HFFc6 (cell line): ENCODE measurements at regions not wholly inside any gene's neighbourhood (a gene's known extent, or its start where the extent isn't known, plus 50 kb on each side); places are given as distances from the start of the nearest gene placed in this dataset.

Source experiments
- DNase-seq: peaks from one replicate; pipeline ENCODE4 v3.0.0-alpha.2; 2018
- H3K27ac Mint-ChIP-seq: 2 replicates; pipeline ENCODE4 v1.8.0; 2020; ENCODE audit warnings: mild to moderate bottlenecking, mixed read lengths
- H3K27me3 Mint-ChIP-seq: 2 replicates; pipeline ENCODE4 v1.8.0; 2021; ENCODE audit warnings: mild to moderate bottlenecking, moderate library complexity, mixed read lengths; ENCODE audit not compliant: insufficient read depth
- H3K36me3 Mint-ChIP-seq: 2 replicates; pipeline ENCODE4 v1.8.0; 2021; ENCODE audit warnings: low read depth, mixed read lengths
- H3K4me1 Mint-ChIP-seq: 2 replicates; pipeline ENCODE4 v1.8.0; 2020; ENCODE audit warnings: low read depth, mixed read lengths
- H3K4me3 Mint-ChIP-seq: 2 replicates; pipeline ENCODE4 v1.8.0; 2020; ENCODE audit warnings: mild to moderate bottlenecking, moderate library complexity, mixed read lengths
- H3K9me3 Mint-ChIP-seq: 2 replicates; pipeline ENCODE4 v1.8.0; 2020; ENCODE audit warnings: mild to moderate bottlenecking, mixed read lengths
- TF ChIP-seq, protein P1 (sequence below): fragments of 200-600 bp; sonication (generic); IDR thresholded peaks from 2 replicates; pipeline ENCODE4 v1.5.0; 2021; ENCODE audit warnings: antibody characterized with exemption, mild to moderate bottlenecking

DNA sequence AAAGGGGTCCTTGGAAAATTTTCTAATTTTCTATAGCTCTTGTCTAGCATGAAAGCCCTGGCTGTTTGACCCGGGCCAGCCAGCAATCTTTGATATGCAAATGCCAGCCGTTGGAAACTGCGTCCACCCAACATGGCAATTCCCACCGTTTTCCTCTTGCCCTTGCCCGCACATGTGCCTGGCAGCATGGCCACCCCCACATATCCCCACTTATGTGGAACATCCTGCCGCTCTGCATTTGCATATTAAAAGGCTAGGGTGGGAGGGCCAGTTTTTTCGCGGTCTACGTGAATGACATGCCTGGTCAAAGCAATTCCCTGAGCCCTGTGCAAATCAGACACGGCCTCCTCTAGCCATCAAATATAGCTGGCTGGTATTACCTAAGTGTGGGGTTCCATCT lies 110.3 kb upstream of the TDRD3 start:
- Mint-ChIP-seq H3K27ac (no peak overlapping the region), H3K36me3 (no peaks in the 10 kb centered on the region), H3K27me3 (peaks cover 5% of the 10 kb centered on the region; the same call in 1 of the 2 replicates), H3K9me3 (no peaks in the 10 kb centered on the region), H3K4me1 (no peaks in the 10 kb centered on the region), H3K4me3 (no peak overlapping the region)
- no peak for DNase-seq
- TF ChIP-seq, protein P1, sequence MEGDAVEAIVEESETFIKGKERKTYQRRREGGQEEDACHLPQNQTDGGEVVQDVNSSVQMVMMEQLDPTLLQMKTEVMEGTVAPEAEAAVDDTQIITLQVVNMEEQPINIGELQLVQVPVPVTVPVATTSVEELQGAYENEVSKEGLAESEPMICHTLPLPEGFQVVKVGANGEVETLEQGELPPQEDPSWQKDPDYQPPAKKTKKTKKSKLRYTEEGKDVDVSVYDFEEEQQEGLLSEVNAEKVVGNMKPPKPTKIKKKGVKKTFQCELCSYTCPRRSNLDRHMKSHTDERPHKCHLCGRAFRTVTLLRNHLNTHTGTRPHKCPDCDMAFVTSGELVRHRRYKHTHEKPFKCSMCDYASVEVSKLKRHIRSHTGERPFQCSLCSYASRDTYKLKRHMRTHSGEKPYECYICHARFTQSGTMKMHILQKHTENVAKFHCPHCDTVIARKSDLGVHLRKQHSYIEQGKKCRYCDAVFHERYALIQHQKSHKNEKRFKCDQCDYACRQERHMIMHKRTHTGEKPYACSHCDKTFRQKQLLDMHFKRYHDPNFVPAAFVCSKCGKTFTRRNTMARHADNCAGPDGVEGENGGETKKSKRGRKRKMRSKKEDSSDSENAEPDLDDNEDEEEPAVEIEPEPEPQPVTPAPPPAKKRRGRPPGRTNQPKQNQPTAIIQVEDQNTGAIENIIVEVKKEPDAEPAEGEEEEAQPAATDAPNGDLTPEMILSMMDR, result no peak

DNA sequence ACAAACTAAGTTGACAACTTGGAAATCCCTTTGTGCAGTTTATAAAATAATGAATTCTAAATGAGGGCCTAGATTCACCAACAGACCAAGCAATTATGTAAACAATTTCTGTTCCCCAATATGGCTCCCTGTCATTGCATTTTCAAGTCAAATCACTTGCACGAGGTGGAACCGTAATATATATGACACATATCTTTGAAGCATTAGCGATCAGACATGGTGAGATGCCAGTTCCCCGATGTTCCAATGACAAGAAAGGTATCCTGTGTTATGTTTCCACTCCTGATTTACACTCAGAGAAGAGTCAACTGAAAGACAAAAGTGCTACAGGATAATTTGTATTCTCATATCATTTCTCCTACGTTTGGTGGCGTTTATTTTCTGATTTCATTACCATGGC lies 108.5 kb upstream of the TDRD3 start:
- H3K27me3 Mint-ChIP-seq, result peaks cover 5% of the 10 kb centered on the region; the same call in 1 of the 2 replicates
- H3K9me3 Mint-ChIP-seq, result no peaks in the 10 kb centered on the region
- TF ChIP-seq, protein P1, result no peak
- H3K4me1 Mint-ChIP-seq, result no peaks in the 10 kb centered on the region
- H3K27ac Mint-ChIP-seq, result no peak overlapping the region
- no peak for DNase-seq
- H3K4me3 Mint-ChIP-seq, result no peak overlapping the region
- H3K36me3 Mint-ChIP-seq, result no peaks in the 10 kb centered on the region

DNA sequence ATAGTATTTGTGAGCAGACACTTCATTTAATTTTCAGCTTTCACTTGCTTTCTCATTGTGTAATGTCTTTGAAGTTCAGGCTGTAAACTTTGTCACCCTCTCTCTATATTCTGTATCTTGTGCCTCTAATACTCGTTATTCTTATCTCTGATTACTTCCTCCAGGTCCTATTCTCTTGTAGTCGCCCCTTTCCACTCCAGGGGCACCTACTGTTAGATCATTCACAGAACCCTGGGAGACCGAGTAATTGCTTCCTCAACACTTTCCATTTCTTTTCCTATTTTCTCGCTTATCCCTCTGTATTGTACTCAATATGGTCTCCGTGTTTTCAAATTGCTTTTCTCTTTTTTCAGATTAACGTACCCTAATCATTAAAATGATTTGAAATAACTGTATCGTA lies 93.9 kb upstream of the TDRD3 start:
- Mint-ChIP-seq H3K4me1 (no peaks in the 10 kb centered on the region), H3K27ac (no peak overlapping the region), H3K4me3 (no peak overlapping the region), H3K27me3 (peaks cover 3% of the 10 kb centered on the region), H3K36me3 (no peaks in the 10 kb centered on the region), H3K9me3 (no peaks in the 10 kb centered on the region)
- DNase-seq, result no peak
- TF ChIP-seq, protein P1, result no peak

- Mint-ChIP-seq H3K4me3 (no peak overlapping the region), H3K36me3 (no peaks in the 10 kb centered on the region), H3K9me3 (no peaks in the 10 kb centered on the region), H3K27ac (no peak overlapping the region), H3K4me1 (no peaks in the 10 kb centered on the region), H3K27me3 (peaks cover 6% of the 10 kb centered on the region)
- TF ChIP-seq, protein P1, result no peak
- DNase-seq, result no peak
Observed at GRCh38 chr13:60311527-60311926, 85.5 kb upstream of the TDRD3 start.

GRCh38 chr13:60312851-60313505 lies 84.0 kb upstream of the TDRD3 start:
- no peaks in the 10 kb centered on the region for H3K4me1 Mint-ChIP-seq
- TF ChIP-seq, protein P1, result no peak
- no peak overlapping the region for H3K4me3 Mint-ChIP-seq
- DNase-seq, result no peak
- peaks cover 8% of the 10 kb centered on the region for H3K27me3 Mint-ChIP-seq
- H3K36me3 Mint-ChIP-seq, result no peaks in the 10 kb centered on the region
- no peak overlapping the region for H3K27ac Mint-ChIP-seq
- no peaks in the 10 kb centered on the region for H3K9me3 Mint-ChIP-seq
